ENCODE measurements at regions not wholly inside any gene's neighbourhood (a gene's known extent, or its start where the extent isn't known, plus 50 kb on each side); places are given as distances from the start of the nearest gene placed in this dataset.
A peak's percentile ranks its signal among the peaks of the same experiment; 100 is the strongest.

GRCh38 chr10:113219446-113219845, 269.4 kb downstream of the TCF7L2 start:
- no peaks in the 10 kb centered on the region for H3K36me3 Mint-ChIP-seq
- no peak overlapping the region for H3K4me3 ChIP-seq (ENCODE audit: low read depth, low read length)
- H3K27me3 ChIP-seq (ENCODE audit: control insufficient read depth, insufficient read depth, low read length) = peaks cover 5% of the 10 kb centered on the region
- H3K9me3 Mint-ChIP-seq = peaks cover 0 to 2% (median 0%) of the 10 kb centered on the region in 7 donors
- no peak overlapping the region for H3K27ac ChIP-seq (ENCODE audit: insufficient read depth, low read length, poor library complexity, severe bottlenecking)
- no peak overlapping the region for H3K27ac Mint-ChIP-seq
- no peaks in the 10 kb centered on the region for H3K9me3 ChIP-seq (ENCODE audit: control insufficient read depth in 2 of 2, low read length in 2 of 2)
- H3K27me3 Mint-ChIP-seq = peaks cover 3% of the 10 kb centered on the region
- ATAC-seq (ENCODE audit: low read depth in 2 of 2) = no peak
- no peak overlapping the region for H3K4me3 Mint-ChIP-seq
- no peaks in the 10 kb centered on the region for H3K4me1 ChIP-seq (ENCODE audit: control insufficient read depth, insufficient read depth, low read length, poor library complexity, severe bottlenecking)
- no peak for DNase-seq
- H3K4me1 Mint-ChIP-seq = no peaks in the 10 kb centered on the region
- no peaks in the 10 kb centered on the region for H3K36me3 ChIP-seq (ENCODE audit: control insufficient read depth, insufficient read depth, low read length)

- Mint-ChIP-seq H3K27me3 (peaks cover 8% of the 10 kb centered on the region), H3K4me3 (peak overlapping the region in 1 of 4 donors; percentile 46), H3K27ac (peak overlapping the region in 1 of 3 donors; percentile 50), H3K36me3 (no peaks in the 10 kb centered on the region), H3K4me1 (peaks cover 0 to 11% (median 2%) of the 10 kb centered on the region in 4 donors), H3K9me3 (peaks cover 0 to 3% (median 0%) of the 10 kb centered on the region in 7 donors)
- ATAC-seq (ENCODE audit: low read depth in 2 of 2) (no peak), DNase-seq (peak in 1 of 3 donors; percentile 4)
- Histone ChIP-seq H3K27me3 (ENCODE audit: control insufficient read depth, insufficient read depth, low read length) (peaks cover 5% of the 10 kb centered on the region), H3K4me3 (ENCODE audit: low read depth, low read length) (no peak overlapping the region), H3K36me3 (ENCODE audit: control insufficient read depth, insufficient read depth, low read length) (no peaks in the 10 kb centered on the region), H3K27ac (ENCODE audit: insufficient read depth, low read length, poor library complexity, severe bottlenecking) (no peak overlapping the region), H3K9me3 (ENCODE audit: control insufficient read depth in 2 of 2, low read length in 2 of 2) (no peaks in the 10 kb centered on the region), H3K4me1 (ENCODE audit: control insufficient read depth, insufficient read depth, low read length, poor library complexity, severe bottlenecking) (no peaks in the 10 kb centered on the region)
Measured at GRCh38 chr10:113221756-113222168, 271.7 kb downstream of the TCF7L2 start.

GRCh38 chr10:113222207-113222606, 272.2 kb downstream of the TCF7L2 start:
- Mint-ChIP-seq H3K36me3 (no peaks in the 10 kb centered on the region), H3K4me1 (peaks cover 0 to 14% (median 2%) of the 10 kb centered on the region in 4 donors), H3K27me3 (peaks cover 9% of the 10 kb centered on the region), H3K27ac (peak overlapping the region in 1 of 3 donors; percentile 50), H3K4me3 (peak overlapping the region in 1 of 4 donors; percentile 46), H3K9me3 (peaks cover 0 to 3% (median 0%) of the 10 kb centered on the region in 7 donors)
- DNase-seq (no peak), ATAC-seq (ENCODE audit: low read depth in 2 of 2) (no peak)
- peaks cover 6% of the 10 kb centered on the region for H3K27me3 ChIP-seq (ENCODE audit: control insufficient read depth, insufficient read depth, low read length)
- H3K9me3 ChIP-seq (ENCODE audit: control insufficient read depth in 2 of 2, low read length in 2 of 2) = no peaks in the 10 kb centered on the region
- no peaks in the 10 kb centered on the region for H3K36me3 ChIP-seq (ENCODE audit: control insufficient read depth, insufficient read depth, low read length)
- no peak overlapping the region for H3K4me3 ChIP-seq (ENCODE audit: low read depth, low read length)
- no peak overlapping the region for H3K27ac ChIP-seq (ENCODE audit: insufficient read depth, low read length, poor library complexity, severe bottlenecking)
- H3K4me1 ChIP-seq (ENCODE audit: control insufficient read depth, insufficient read depth, low read length, poor library complexity, severe bottlenecking) = no peaks in the 10 kb centered on the region

- peaks cover 19% of the 10 kb centered on the region for H3K27me3 Mint-ChIP-seq
Measured at GRCh38 chr10:113225364-113225763, 275.3 kb downstream of the TCF7L2 start.

GRCh38 chr10:113225903-113226302, 275.9 kb downstream of the TCF7L2 start:
- Mint-ChIP-seq H3K27me3 (peaks cover 19% of the 10 kb centered on the region), H3K27ac (no peak overlapping the region), H3K4me3 (no peak overlapping the region), H3K9me3 (peaks cover 0 to 3% (median 0%) of the 10 kb centered on the region in 7 donors), H3K4me1 (peaks cover 0 to 14% (median 2%) of the 10 kb centered on the region in 4 donors), H3K36me3 (no peaks in the 10 kb centered on the region)
- ATAC-seq (ENCODE audit: low read depth in 2 of 2) (no peak), DNase-seq (no peak)
- Histone ChIP-seq H3K4me3 (ENCODE audit: low read depth, low read length) (no peak overlapping the region), H3K4me1 (ENCODE audit: control insufficient read depth, insufficient read depth, low read length, poor library complexity, severe bottlenecking) (no peaks in the 10 kb centered on the region), H3K27ac (ENCODE audit: insufficient read depth, low read length, poor library complexity, severe bottlenecking) (no peak overlapping the region), H3K9me3 (ENCODE audit: control insufficient read depth in 2 of 2, low read length in 2 of 2) (no peaks in the 10 kb centered on the region), H3K36me3 (ENCODE audit: control insufficient read depth, insufficient read depth, low read length) (no peaks in the 10 kb centered on the region), H3K27me3 (ENCODE audit: control insufficient read depth, insufficient read depth, low read length) (peaks cover 8% of the 10 kb centered on the region)

More at GRCh38 chr10:113225364-113225763, 275.3 kb downstream of the TCF7L2 start:
- no peak for DNase-seq
- Mint-ChIP-seq H3K36me3 (no peaks in the 10 kb centered on the region), H3K4me1 (peaks cover 0 to 14% (median 2%) of the 10 kb centered on the region in 4 donors), H3K4me3 (peak overlapping the region in 1 of 4 donors; percentile 2), H3K27ac (no peak overlapping the region), H3K9me3 (peaks cover 0 to 3% (median 0%) of the 10 kb centered on the region in 7 donors)
- Histone ChIP-seq H3K36me3 (ENCODE audit: control insufficient read depth, insufficient read depth, low read length) (no peaks in the 10 kb centered on the region), H3K4me1 (ENCODE audit: control insufficient read depth, insufficient read depth, low read length, poor library complexity, severe bottlenecking) (no peaks in the 10 kb centered on the region), H3K27me3 (ENCODE audit: control insufficient read depth, insufficient read depth, low read length) (peaks cover 8% of the 10 kb centered on the region), H3K9me3 (ENCODE audit: control insufficient read depth in 2 of 2, low read length in 2 of 2) (no peaks in the 10 kb centered on the region), H3K27ac (ENCODE audit: insufficient read depth, low read length, poor library complexity, severe bottlenecking) (no peak overlapping the region), H3K4me3 (ENCODE audit: low read depth, low read length) (no peak overlapping the region)
- no peak for ATAC-seq (ENCODE audit: low read depth in 2 of 2)

- Histone ChIP-seq H3K4me1 (ENCODE audit: control insufficient read depth, insufficient read depth, low read length, poor library complexity, severe bottlenecking) (no peaks in the 10 kb centered on the region), H3K36me3 (ENCODE audit: control insufficient read depth, insufficient read depth, low read length) (no peaks in the 10 kb centered on the region), H3K27me3 (ENCODE audit: control insufficient read depth, insufficient read depth, low read length) (peaks cover 6% of the 10 kb centered on the region), H3K9me3 (ENCODE audit: control insufficient read depth in 2 of 2, low read length in 2 of 2) (no peaks in the 10 kb centered on the region), H3K27ac (ENCODE audit: insufficient read depth, low read length, poor library complexity, severe bottlenecking) (no peak overlapping the region), H3K4me3 (ENCODE audit: low read depth, low read length) (no peak overlapping the region)
- Mint-ChIP-seq H3K4me1 (peaks cover 0 to 14% (median 2%) of the 10 kb centered on the region in 4 donors), H3K36me3 (no peaks in the 10 kb centered on the region), H3K4me3 (no peak overlapping the region), H3K27me3 (peaks cover 19% of the 10 kb centered on the region), H3K9me3 (peaks cover 0 to 3% (median 0%) of the 10 kb centered on the region in 7 donors), H3K27ac (no peak overlapping the region)
- peak in 2 of 3 donors; percentile 2 to 13 for DNase-seq
- ATAC-seq (ENCODE audit: low read depth in 2 of 2) = no peak
Measured at GRCh38 chr10:113226399-113226798, 276.4 kb downstream of the TCF7L2 start.

DNA sequence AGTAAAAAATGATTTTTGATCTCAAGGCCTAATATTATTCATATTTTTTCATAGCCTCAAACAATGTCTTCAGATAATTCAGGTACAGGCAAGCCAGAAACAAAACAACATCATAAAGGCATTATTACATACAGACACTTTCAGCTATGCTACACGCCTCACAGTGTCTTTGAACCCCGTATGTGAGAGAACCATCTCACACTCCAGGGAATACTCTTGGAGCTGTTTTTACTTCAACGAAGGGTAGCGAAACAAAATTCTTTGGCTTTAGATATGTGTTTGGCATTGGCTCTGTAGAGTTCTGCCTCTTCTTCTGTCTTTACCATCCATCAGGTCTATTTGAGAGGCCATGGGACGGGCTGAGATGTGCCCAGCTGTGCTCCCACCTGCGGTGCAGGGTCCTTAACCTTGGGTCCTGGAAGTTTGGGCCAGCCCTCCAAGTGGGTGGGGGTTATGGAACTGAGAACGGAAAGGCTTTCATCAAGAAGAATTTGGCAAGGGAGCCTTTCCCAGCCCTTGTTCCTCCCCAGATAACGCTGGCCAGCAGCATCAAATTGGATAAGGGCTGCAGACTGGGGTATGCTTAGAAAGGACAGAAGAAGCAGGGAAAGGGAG, 276.9 kb downstream of the TCF7L2 start:
- H3K36me3 ChIP-seq (ENCODE audit: control insufficient read depth, insufficient read depth, low read length) = no peaks in the 10 kb centered on the region
- ATAC-seq (ENCODE audit: low read depth in 2 of 2) (no peak), DNase-seq (no peak)
- H3K4me3 ChIP-seq (ENCODE audit: low read depth, low read length) = no peak overlapping the region
- Mint-ChIP-seq H3K27ac (no peak overlapping the region), H3K27me3 (peaks cover 19% of the 10 kb centered on the region), H3K4me1 (peaks cover 0 to 14% (median 2%) of the 10 kb centered on the region in 4 donors), H3K9me3 (peaks cover 0 to 3% (median 0%) of the 10 kb centered on the region in 7 donors), H3K36me3 (no peaks in the 10 kb centered on the region), H3K4me3 (no peak overlapping the region)
- no peaks in the 10 kb centered on the region for H3K4me1 ChIP-seq (ENCODE audit: control insufficient read depth, insufficient read depth, low read length, poor library complexity, severe bottlenecking)
- H3K27me3 ChIP-seq (ENCODE audit: control insufficient read depth, insufficient read depth, low read length) = peaks cover 4% of the 10 kb centered on the region
- no peak overlapping the region for H3K27ac ChIP-seq (ENCODE audit: insufficient read depth, low read length, poor library complexity, severe bottlenecking)
- H3K9me3 ChIP-seq (ENCODE audit: control insufficient read depth in 2 of 2, low read length in 2 of 2) = no peaks in the 10 kb centered on the region

- H3K9me3 ChIP-seq (ENCODE audit: control insufficient read depth in 2 of 2, low read length in 2 of 2) = no peaks in the 10 kb centered on the region
- Mint-ChIP-seq H3K27ac (no peak overlapping the region), H3K4me1 (peaks cover 0 to 14% (median 2%) of the 10 kb centered on the region in 4 donors), H3K36me3 (no peaks in the 10 kb centered on the region), H3K9me3 (peaks cover 0 to 3% (median 0%) of the 10 kb centered on the region in 7 donors), H3K4me3 (no peak overlapping the region), H3K27me3 (peaks cover 19% of the 10 kb centered on the region)
- H3K4me3 ChIP-seq (ENCODE audit: low read depth, low read length) = no peak overlapping the region
- H3K36me3 ChIP-seq (ENCODE audit: control insufficient read depth, insufficient read depth, low read length) = no peaks in the 10 kb centered on the region
- DNase-seq (no peak), ATAC-seq (ENCODE audit: low read depth in 2 of 2) (no peak)
- no peak overlapping the region for H3K27ac ChIP-seq (ENCODE audit: insufficient read depth, low read length, poor library complexity, severe bottlenecking)
- peaks cover 4% of the 10 kb centered on the region for H3K27me3 ChIP-seq (ENCODE audit: control insufficient read depth, insufficient read depth, low read length)
- H3K4me1 ChIP-seq (ENCODE audit: control insufficient read depth, insufficient read depth, low read length, poor library complexity, severe bottlenecking) = no peaks in the 10 kb centered on the region
Measured at GRCh38 chr10:113228530-113228929, 278.5 kb downstream of the TCF7L2 start.
